ENCODE measurements at regions not wholly inside any gene's neighbourhood (a gene's known extent, or its start where the extent isn't known, plus 50 kb on each side); places are given as distances from the start of the nearest gene placed in this dataset.

DNA sequence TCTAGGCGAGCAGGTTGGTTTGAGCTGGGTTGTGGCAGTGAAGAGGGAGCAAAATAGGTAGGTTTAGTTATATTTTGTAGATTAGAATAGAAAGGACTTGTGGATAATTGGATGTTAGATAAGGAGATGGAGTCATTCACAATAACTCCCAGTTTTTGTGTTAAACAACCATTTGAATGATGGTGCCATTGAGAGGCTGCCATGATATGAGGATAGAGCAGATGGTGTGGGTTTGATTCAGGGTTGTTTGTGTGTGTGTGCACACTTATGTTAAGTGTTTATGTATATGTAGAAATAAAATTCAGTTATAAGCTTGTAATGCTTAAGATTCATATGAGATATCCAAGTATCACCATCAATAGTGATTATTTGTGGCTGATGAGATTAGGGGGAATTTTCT is 166.6 kb downstream of the NXPE2 start:
- Histone ChIP-seq H3K36me3 (no peaks in the 10 kb centered on the region), H3K27ac (no peak overlapping the region), H3K9me3 (no peaks in the 10 kb centered on the region), H3K4me3 (no peak overlapping the region), H3K4me1 (no peaks in the 10 kb centered on the region), H3K27me3 (no peaks in the 10 kb centered on the region)
- DNase-seq (ENCODE audit: extremely low spot score in 2 of 2), result no peak
- intact Hi-C loops (cut with DNase I), result no loop called here
- TF ChIP-seq POLR2A (IDR thresholded peaks at IDR 0.05) (no peak), POLR2AphosphoS5 (IDR thresholded peaks at IDR 0.05; ENCODE audit: insufficient read depth in 1 of 2, low read depth in 1 of 2) (no peak)
- TF ChIP-seq, protein P1, sequence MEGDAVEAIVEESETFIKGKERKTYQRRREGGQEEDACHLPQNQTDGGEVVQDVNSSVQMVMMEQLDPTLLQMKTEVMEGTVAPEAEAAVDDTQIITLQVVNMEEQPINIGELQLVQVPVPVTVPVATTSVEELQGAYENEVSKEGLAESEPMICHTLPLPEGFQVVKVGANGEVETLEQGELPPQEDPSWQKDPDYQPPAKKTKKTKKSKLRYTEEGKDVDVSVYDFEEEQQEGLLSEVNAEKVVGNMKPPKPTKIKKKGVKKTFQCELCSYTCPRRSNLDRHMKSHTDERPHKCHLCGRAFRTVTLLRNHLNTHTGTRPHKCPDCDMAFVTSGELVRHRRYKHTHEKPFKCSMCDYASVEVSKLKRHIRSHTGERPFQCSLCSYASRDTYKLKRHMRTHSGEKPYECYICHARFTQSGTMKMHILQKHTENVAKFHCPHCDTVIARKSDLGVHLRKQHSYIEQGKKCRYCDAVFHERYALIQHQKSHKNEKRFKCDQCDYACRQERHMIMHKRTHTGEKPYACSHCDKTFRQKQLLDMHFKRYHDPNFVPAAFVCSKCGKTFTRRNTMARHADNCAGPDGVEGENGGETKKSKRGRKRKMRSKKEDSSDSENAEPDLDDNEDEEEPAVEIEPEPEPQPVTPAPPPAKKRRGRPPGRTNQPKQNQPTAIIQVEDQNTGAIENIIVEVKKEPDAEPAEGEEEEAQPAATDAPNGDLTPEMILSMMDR (IDR thresholded peaks at IDR 0.05), result no peak

DNA sequence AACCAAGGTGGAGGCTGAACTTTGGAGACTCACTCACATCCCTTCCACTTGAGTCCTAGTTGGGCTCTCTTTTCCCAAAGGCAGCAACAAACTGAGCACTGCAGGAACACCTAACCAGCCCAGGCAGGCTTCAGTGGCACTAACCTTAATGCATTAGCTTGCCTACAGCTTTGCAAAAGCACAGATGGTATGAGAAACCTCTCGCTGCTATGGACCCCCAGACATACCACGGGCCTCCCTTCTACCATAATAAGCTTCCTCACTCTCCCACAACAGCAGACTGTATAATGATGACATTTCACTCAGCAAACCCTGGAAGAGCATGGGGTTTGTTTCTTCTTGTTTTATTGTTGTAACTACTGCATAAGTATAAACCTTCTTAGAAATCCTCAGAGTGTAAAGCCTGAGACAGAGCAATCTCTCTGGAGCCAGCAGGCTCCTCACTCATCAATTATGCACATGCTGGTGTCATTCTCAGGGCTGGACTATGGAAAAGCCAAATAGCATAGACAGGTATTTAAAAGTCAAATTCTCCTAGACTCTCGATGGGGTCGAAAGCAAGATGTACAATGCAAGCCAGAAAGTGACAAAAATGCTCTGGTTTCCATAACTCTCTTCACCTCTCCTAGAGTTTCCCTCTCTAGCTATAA is 167.6 kb downstream of the NXPE2 start:
- no peak overlapping the region for H3K27ac ChIP-seq
- H3K4me1 ChIP-seq, result no peaks in the 10 kb centered on the region
- intact Hi-C loops (cut with DNase I), result no loop called here
- no peak overlapping the region for H3K4me3 ChIP-seq
- no peaks in the 10 kb centered on the region for H3K9me3 ChIP-seq
- no peaks in the 10 kb centered on the region for H3K36me3 ChIP-seq
- no peak for TF ChIP-seq POLR2AphosphoS5 (IDR thresholded peaks at IDR 0.05; ENCODE audit: insufficient read depth in 1 of 2, low read depth in 1 of 2)
- TF ChIP-seq, protein P1 (IDR thresholded peaks at IDR 0.05), result no peak
- TF ChIP-seq POLR2A (IDR thresholded peaks at IDR 0.05), result no peak
- no peaks in the 10 kb centered on the region for H3K27me3 ChIP-seq
- DNase-seq (ENCODE audit: extremely low spot score in 2 of 2), result no peak

DNA sequence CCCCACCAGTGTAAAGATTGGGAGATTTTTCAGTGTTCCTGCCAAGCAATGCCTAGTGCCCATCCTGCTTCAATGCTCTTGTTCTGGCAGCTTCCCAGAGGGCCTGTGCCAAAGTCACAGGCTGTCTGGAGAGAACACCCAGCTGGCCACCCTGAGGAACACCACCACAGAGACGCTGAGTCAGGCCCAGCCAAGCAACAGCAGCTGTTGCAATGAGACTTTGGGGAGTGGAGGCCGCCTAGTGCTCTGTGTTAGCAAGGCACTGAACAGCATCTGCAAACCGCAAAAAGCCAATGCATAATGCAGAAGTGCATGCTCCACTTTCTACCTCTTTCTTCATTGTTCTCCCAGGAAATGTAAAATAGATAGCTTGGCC is 168.1 kb downstream of the NXPE2 start:
- no peaks in the 10 kb centered on the region for H3K9me3 ChIP-seq
- H3K4me3 ChIP-seq, result no peak overlapping the region
- H3K27me3 ChIP-seq, result no peaks in the 10 kb centered on the region
- no peaks in the 10 kb centered on the region for H3K4me1 ChIP-seq
- no peaks in the 10 kb centered on the region for H3K36me3 ChIP-seq
- no peak for TF ChIP-seq POLR2A (IDR thresholded peaks at IDR 0.05)
- TF ChIP-seq, protein P1 (IDR thresholded peaks at IDR 0.05), result no peak
- no peak for TF ChIP-seq POLR2AphosphoS5 (IDR thresholded peaks at IDR 0.05; ENCODE audit: insufficient read depth in 1 of 2, low read depth in 1 of 2)
- no peak overlapping the region for H3K27ac ChIP-seq
- intact Hi-C loops (cut with DNase I), result no loop called here
- no peak for DNase-seq (ENCODE audit: extremely low spot score in 2 of 2)

- no peaks in the 10 kb centered on the region for H3K9me3 ChIP-seq
Observed at GRCh38 chr11:114847306-114847975, 169.1 kb downstream of the NXPE2 start.

More at GRCh38 chr11:114847306-114847975, 169.1 kb downstream of the NXPE2 start:
- H3K4me3 ChIP-seq, result no peak overlapping the region
- no peak overlapping the region for H3K27ac ChIP-seq
- intact Hi-C loops (cut with DNase I), result no loop called here
- H3K36me3 ChIP-seq, result no peaks in the 10 kb centered on the region
- H3K4me1 ChIP-seq, result no peaks in the 10 kb centered on the region
- no peak for DNase-seq (ENCODE audit: extremely low spot score in 2 of 2)
- no peaks in the 10 kb centered on the region for H3K27me3 ChIP-seq
- TF ChIP-seq, protein P1 (IDR thresholded peaks at IDR 0.05), result no peak
- no peak for TF ChIP-seq POLR2A (IDR thresholded peaks at IDR 0.05)
- no peak for TF ChIP-seq POLR2AphosphoS5 (IDR thresholded peaks at IDR 0.05; ENCODE audit: insufficient read depth in 1 of 2, low read depth in 1 of 2)
